Endothelial cell of umbilical vein (primary cell): ENCODE measurements at regions not wholly inside any gene's neighbourhood (a gene's known extent, or its start where the extent isn't known, plus 50 kb on each side); places are given as distances from the start of the nearest gene placed in this dataset.

Experiments
- BruUV-seq: library from RNA; stranded (reverse); fragments of 400-500 nt; replicated peaks from 2 replicates; lab custom pipeline; 2021; lab: Mats Ljungman, UMichigan
- CTCF ChIA-PET: fragments of 300-600, 350-600 bp; sonication (Branson Sonifier 250); formaldehyde crosslinking; loops from one replicate; lab custom pipeline; 2021; ENCODE audit warnings: antibody characterized with exemption, inconsistent platforms; lab: Charles Lee
- POLR2A ChIA-PET: fragments of 300-600, 350-600 bp; sonication (Branson Sonifier 250); formaldehyde crosslinking; loops from one replicate; lab custom pipeline; 2021; ENCODE audit warnings: antibody characterized with exemption, inconsistent platforms; lab: Charles Lee
- DNase-seq: peaks from one replicate; pipeline ENCODE4 v3.0.0-alpha.2; 2011; ENCODE audit warnings: low read depth, low spot score
- FAIRE-seq: peaks from 2 replicates; lab custom pipeline; 2011; peaks lifted over from hg19 to GRCh38; lab: Jason Lieb, UNC
- H2AFZ ChIP-seq: 2 replicates; pipeline ENCODE4 v1.6.0; 2012; ENCODE audit warnings: low read depth, low read length, control low read depth, inconsistent platforms
- H3K27ac ChIP-seq: 2 replicates; pipeline ENCODE4 v1.5.1; 2011; ENCODE audit warnings: low read depth, mild to moderate bottlenecking, control low read depth, low read length, moderate library complexity; ENCODE audit not compliant: insufficient read depth
- H3K27me3 ChIP-seq, 2 experiments: 2 replicates each; pipeline versions ENCODE4 v1.6.0 to v1.6.1; 2011; ENCODE audit warnings: low read length in 2 of 2, mixed read lengths in 1 of 2; ENCODE audit not compliant: control insufficient read depth in 2 of 2, insufficient read depth in 2 of 2
- H3K36me3 ChIP-seq, 2 experiments: 2 replicates in 1 of 2; 3 replicates in 1 of 2; pipeline ENCODE4 v1.5.1; 2011; ENCODE audit warnings: low read length in 2 of 2, mild to moderate bottlenecking in 1 of 2, moderate library complexity in 1 of 2; ENCODE audit not compliant: control insufficient read depth in 2 of 2, insufficient read depth in 2 of 2; ENCODE audit errors: extremely low read depth in 1 of 2
- H3K4me1 ChIP-seq: 3 replicates; pipeline ENCODE4 v1.5.1; 2011; ENCODE audit warnings: mild to moderate bottlenecking, low read length; ENCODE audit not compliant: control insufficient read depth, insufficient read depth; ENCODE audit errors: extremely low read depth
- H3K4me2 ChIP-seq: 2 replicates; pipeline ENCODE4 v1.6.1; 2011; ENCODE audit warnings: low read length, control low read depth, mixed read lengths; ENCODE audit not compliant: insufficient read depth
- H3K4me3 ChIP-seq, 3 experiments: fragments of 200-600 bp in 1 of 3; sonication (generic), shearing (Covaris generic) in 1 of 3; replicated peaks in 1 of 3; 2 replicates each; pipeline ENCODE4 v1.5.1; 2011 to 2016; ENCODE audit warnings: control low read depth in 3 of 3, low read length in 3 of 3, mild to moderate bottlenecking in 2 of 3, inconsistent platforms in 1 of 3, low read depth in 1 of 3, moderate library complexity in 1 of 3; ENCODE audit not compliant: insufficient read depth in 1 of 3
- H3K79me2 ChIP-seq: 2 replicates; pipeline ENCODE4 v1.6.0; 2012; ENCODE audit warnings: low read length, inconsistent platforms; ENCODE audit not compliant: control insufficient read depth, insufficient read depth
- H3K9ac ChIP-seq: replicated peaks from 2 replicates; pipeline ENCODE3; 2011; ENCODE audit warnings: low read length, control low read depth; ENCODE audit not compliant: insufficient read depth; ENCODE audit errors: extremely low read depth
- H3K9me1 ChIP-seq: replicated peaks from 3 replicates; pipeline ENCODE4 v1.6.0; 2011; ENCODE audit warnings: mild to moderate bottlenecking, low read length; ENCODE audit not compliant: control insufficient read depth, insufficient read depth; ENCODE audit errors: extremely low read depth
- H3K9me3 ChIP-seq: replicated peaks from 2 replicates; pipeline ENCODE4 v1.5.1; 2012; ENCODE audit warnings: low read length, inconsistent platforms; ENCODE audit not compliant: control insufficient read depth, insufficient read depth
- H4K20me1 ChIP-seq: replicated peaks from 2 replicates; pipeline ENCODE3; 2011; ENCODE audit warnings: mild to moderate bottlenecking, low read length; ENCODE audit not compliant: control insufficient read depth, insufficient read depth; ENCODE audit errors: extremely low read depth
- EZH2 ChIP-seq: IDR thresholded peaks from 2 replicates; pipeline ENCODE4 v1.6.1; 2012; ENCODE audit warnings: borderline replicate concordance, low read depth, mild to moderate bottlenecking, moderate library complexity, low read length, inconsistent platforms; ENCODE audit not compliant: severe bottlenecking
- FOS ChIP-seq: IDR thresholded peaks from 2 replicates; pipeline ENCODE4 v1.6.1; 2011; ENCODE audit warnings: mild to moderate bottlenecking, low read length, moderate library complexity, borderline replicate concordance; ENCODE audit not compliant: insufficient read depth
- GATA2 ChIP-seq: IDR thresholded peaks from 2 replicates; pipeline ENCODE4 v1.7.0; 2011; ENCODE audit warnings: low read depth, mild to moderate bottlenecking, moderate library complexity, mixed read lengths, low read length; ENCODE audit not compliant: insufficient read length, insufficient read depth
- JUN ChIP-seq: IDR thresholded peaks from 2 replicates; pipeline ENCODE4 v1.6.1; 2011; ENCODE audit warnings: borderline replicate concordance, low read depth; ENCODE audit not compliant: insufficient read length, insufficient read depth
- MYC ChIP-seq: IDR thresholded peaks from one replicate; pipeline ENCODE4 v1.6.1; 2011; ENCODE audit warnings: mild to moderate bottlenecking, low read depth, low read length
- POLR2A ChIP-seq: IDR thresholded peaks from 2 replicates; pipeline ENCODE4 v1.6.1; 2012; ENCODE audit warnings: low read depth, mild to moderate bottlenecking, control low read depth, low read length
- POLR2AphosphoS5 ChIP-seq: IDR thresholded peaks from 2 replicates; pipeline ENCODE4 v1.6.1; 2012; ENCODE audit warnings: low read depth, mild to moderate bottlenecking, control low read depth, low read length, moderate library complexity; ENCODE audit not compliant: insufficient read depth
- dilution Hi-C: fragments of 300-500 bp; cut with MboI; formaldehyde crosslinking; loops from one replicate; pipeline ENCODE4 v1.15.0; 2019; ENCODE audit warnings: low sequenced_read_pairs; ENCODE audit not compliant: extremely low pct_ligation_motif_present
- intact Hi-C: fragments of 100-400 bp; cut with micrococcal nuclease; formaldehyde crosslinking; loops from one replicate; pipeline ENCODE4 v1.10.0; 2022
- TF ChIP-seq, protein P1 (sequence below): IDR thresholded peaks from 2 replicates; pipeline ENCODE4 v1.6.1; 2011; ENCODE audit not compliant: insufficient read depth, insufficient read length
- TF ChIP-seq, protein P2 (sequence below), 2 donors: IDR thresholded peaks; 1 replicate in 1 of 2; 2 replicates in 1 of 2; pipeline ENCODE4 v1.5.1; 2011; ENCODE audit warnings: low read length in 2 of 2, mild to moderate bottlenecking in 2 of 2, moderate library complexity in 2 of 2, control low read depth in 1 of 2, inconsistent platforms in 1 of 2, low read depth in 1 of 2; ENCODE audit not compliant: insufficient read depth in 1 of 2; ENCODE audit errors: extremely low read depth in 1 of 2

DNA sequence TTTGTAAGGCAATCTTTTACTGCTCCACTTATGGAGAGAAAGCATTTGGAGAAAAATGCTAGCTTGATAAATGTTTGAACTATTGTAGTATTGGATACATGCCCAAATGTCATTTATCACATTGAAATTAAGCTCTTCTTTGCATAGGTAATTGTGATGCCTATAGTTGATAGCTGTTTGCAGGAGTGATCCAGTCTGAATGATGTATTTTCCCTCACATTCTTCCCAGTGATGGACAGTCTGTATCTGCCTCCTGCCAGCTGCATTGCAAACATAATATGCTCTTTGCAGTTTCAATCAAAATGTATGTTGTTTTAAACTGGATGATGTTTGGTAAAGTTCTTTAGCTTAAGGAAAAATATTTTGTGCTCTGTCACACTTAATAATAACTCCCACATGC is 89.8 kb downstream of the EDNRB start:
- H4K20me1 ChIP-seq: no peaks in the 10 kb centered on the region
- no peaks in the 10 kb centered on the region for H3K4me1 ChIP-seq
- H3K27me3 ChIP-seq: no peaks in the 10 kb centered on the region
- H3K36me3 ChIP-seq: no peaks in the 10 kb centered on the region
- no peaks in the 10 kb centered on the region for H3K79me2 ChIP-seq
- H3K9ac ChIP-seq: no peak overlapping the region
- TF ChIP-seq, protein P1, sequence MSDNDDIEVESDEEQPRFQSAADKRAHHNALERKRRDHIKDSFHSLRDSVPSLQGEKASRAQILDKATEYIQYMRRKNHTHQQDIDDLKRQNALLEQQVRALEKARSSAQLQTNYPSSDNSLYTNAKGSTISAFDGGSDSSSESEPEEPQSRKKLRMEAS: no peak
- no peak for TF ChIP-seq FOS
- no peak for TF ChIP-seq EZH2
- no peak for TF ChIP-seq JUN
- no peak for TF ChIP-seq POLR2AphosphoS5
- TF ChIP-seq POLR2A: no peak
- TF ChIP-seq MYC: no peak
- TF ChIP-seq GATA2: no peak
- TF ChIP-seq, protein P2, sequence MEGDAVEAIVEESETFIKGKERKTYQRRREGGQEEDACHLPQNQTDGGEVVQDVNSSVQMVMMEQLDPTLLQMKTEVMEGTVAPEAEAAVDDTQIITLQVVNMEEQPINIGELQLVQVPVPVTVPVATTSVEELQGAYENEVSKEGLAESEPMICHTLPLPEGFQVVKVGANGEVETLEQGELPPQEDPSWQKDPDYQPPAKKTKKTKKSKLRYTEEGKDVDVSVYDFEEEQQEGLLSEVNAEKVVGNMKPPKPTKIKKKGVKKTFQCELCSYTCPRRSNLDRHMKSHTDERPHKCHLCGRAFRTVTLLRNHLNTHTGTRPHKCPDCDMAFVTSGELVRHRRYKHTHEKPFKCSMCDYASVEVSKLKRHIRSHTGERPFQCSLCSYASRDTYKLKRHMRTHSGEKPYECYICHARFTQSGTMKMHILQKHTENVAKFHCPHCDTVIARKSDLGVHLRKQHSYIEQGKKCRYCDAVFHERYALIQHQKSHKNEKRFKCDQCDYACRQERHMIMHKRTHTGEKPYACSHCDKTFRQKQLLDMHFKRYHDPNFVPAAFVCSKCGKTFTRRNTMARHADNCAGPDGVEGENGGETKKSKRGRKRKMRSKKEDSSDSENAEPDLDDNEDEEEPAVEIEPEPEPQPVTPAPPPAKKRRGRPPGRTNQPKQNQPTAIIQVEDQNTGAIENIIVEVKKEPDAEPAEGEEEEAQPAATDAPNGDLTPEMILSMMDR (IDR thresholded peaks at IDR 0.05; ENCODE audit: extremely low read depth in 1 of 2, insufficient read depth in 1 of 2, low read depth in 1 of 2, low read length in 2 of 2): no peak
- BruUV-seq: no TSS peak
- H3K4me3 ChIP-seq: no peak overlapping the region
- FAIRE-seq (no peak), DNase-seq (no peak)
- no peak overlapping the region for H3K27ac ChIP-seq
- intact Hi-C loops: no loop called here
- dilution Hi-C loops: no loop called here
- no peak overlapping the region for H2AFZ ChIP-seq
- H3K4me2 ChIP-seq: no peak overlapping the region
- POLR2A ChIA-PET: no interaction called here
- no peaks in the 10 kb centered on the region for H3K9me1 ChIP-seq
- H3K9me3 ChIP-seq: no peaks in the 10 kb centered on the region
- CTCF ChIA-PET: interaction anchor here (0.9 to 1.8 kb wide), 3 partner anchors 22 to 292 kb away, joined by 3 to 8 read pairs (median 6); no protein-coding TSS in a partner anchor
